UCSD-AML1 (cell line): ENCODE measurements at regions not wholly inside any gene's neighbourhood (a gene's known extent, or its start where the extent isn't known, plus 50 kb on each side); places are given as distances from the start of the nearest gene placed in this dataset.

ENCODE experiments used
- DNase-seq: peaks from one replicate; lab custom pipeline; 2025; ENCODE audit not compliant: unreplicated experiment; lab: John Stamatoyannopoulos, UW

DNA sequence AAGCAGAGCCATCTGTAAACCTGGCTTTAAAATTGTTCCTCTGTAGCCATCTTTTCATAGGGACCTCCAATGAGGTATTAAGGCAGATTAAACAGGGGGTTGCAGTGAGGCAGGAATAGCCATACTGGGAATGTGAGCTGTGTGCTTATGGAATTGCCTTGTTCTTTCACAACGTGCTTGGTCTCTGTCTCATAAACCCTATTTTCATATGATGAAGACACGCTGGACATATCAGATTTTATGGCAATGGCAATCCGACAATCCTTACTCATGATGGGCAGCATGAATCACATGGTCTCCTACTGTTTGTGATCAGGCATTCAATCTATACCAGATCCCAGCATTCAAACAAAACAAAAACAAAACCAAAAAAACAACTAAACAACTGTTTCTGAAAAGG lies 418.9 kb upstream of the NRP1 start:
- no peak for DNase-seq

DNA sequence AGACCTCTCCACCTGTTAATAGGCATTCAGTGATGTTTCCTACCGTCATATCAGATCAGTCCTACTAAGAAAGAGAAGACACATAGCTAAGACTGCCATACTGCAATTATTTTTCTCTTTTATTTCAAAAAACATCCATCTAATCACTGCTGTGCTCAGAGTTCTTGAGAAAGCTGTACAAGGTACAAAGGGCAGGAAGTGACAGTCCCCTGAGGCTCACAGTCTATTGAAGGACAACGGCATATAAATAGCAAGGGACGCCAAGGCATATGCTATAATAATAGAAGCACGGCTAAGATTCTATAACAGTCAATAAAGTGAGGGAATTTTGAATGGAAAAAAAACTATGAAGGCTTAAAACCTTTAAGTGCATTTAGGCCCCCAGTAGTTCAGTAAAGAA lies 415.3 kb upstream of the NRP1 start:
- no peak for DNase-seq

DNA sequence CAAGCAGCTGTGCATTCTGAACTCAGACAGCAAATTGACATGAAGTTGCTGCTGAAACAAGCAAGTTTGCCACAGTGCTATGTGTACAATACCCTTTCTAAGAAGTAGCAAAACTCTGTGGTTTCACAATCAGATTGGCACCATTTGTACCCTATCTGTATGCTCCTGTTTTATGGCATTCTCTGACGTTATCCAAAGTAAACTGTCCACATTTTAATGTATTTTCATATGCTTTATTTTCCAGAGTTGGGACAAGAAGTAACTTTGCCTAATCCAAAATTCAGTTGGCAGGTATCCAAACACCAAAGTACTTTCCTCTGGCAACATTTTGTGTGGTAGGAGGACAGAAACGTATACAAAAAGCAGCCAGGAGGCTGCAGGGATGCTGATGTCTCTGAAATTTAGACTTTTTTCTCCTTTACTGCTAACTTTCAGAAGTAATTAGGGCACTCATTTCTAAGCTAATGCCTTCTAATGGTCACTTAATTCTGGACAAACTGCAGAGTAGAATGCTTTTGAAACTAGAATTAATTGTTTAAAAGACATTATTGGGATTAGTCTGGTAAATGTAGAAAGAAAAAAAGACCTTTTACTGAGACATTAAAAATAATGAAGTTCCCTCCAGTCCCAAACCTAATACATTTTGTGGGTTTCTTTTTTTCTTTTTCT lies 414.7 kb upstream of the NRP1 start:
- DNase-seq = no peak

GRCh38 chr10:33746836-33747268 lies 412.4 kb upstream of the NRP1 start:
- no peak for DNase-seq

DNA sequence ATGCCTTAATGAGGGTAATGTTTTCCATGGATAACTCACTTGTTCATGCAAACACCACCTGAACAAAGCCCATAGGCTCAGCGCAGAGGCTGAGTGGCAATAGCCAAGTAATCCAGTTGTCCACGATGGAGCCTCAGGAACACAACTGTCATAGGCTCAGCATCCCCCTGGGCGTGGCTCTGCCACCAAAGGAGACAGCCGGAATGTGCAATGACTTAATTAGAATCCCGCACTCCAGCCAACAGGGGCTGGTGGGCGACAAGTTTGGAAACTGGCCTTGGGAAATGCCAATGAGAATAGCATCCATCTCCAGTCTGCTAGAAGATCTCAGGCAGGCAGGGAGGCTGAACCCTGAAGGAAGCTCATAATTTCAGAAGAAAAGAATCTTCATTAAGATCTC lies 411.7 kb upstream of the NRP1 start:
- DNase-seq = no peak

GRCh38 chr10:33743429-33743857 lies 409.0 kb upstream of the NRP1 start:
- DNase-seq = no peak

DNA sequence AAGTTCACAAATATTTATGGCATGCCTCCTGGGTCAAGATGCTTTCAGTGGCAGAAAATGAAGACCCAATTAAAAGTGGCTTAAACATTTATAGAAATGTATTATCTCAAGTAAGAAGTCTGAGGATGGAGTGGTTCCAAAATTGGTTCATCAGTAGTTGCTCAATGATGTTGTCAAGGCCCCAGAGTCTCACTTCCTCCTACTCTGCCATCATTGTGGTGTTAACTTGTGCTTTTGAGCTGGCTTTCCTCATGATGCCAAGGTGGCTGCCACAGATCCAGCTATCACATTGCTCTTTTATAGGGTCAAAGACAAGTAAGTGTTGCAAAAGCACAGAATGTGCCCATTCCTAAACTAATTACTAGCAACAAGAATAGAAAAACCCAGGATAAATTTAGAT lies 404.6 kb upstream of the NRP1 start:
- DNase-seq = no peak

GRCh38 chr10:33735464-33735923 lies 401.0 kb upstream of the NRP1 start:
- no peak for DNase-seq

- no peak for DNase-seq
Measured at GRCh38 chr10:33734393-33735155, 400.1 kb upstream of the NRP1 start.

DNA sequence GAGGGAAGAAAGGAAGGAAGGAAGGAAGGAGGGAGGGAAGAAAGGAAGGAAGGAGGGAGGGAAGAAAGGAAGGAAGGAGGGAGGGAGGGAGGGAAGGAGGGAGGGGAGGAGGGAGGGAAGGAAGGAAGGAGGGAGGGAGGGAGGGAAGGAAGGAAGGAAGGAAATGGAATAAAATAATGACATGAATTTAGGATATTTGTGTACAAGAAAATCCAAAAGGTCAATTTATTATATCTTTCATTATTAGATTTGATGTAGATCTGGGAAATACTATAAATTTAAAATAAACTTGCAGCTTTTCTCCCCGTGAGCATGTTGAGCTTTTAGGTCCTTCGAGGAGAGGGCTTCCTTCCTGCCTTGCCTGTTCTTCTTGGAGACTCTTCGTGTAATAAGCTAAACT lies 398.6 kb upstream of the NRP1 start:
- no peak for DNase-seq

GRCh38 chr10:33732161-33732680 lies 397.8 kb upstream of the NRP1 start:
- no peak for DNase-seq

DNA sequence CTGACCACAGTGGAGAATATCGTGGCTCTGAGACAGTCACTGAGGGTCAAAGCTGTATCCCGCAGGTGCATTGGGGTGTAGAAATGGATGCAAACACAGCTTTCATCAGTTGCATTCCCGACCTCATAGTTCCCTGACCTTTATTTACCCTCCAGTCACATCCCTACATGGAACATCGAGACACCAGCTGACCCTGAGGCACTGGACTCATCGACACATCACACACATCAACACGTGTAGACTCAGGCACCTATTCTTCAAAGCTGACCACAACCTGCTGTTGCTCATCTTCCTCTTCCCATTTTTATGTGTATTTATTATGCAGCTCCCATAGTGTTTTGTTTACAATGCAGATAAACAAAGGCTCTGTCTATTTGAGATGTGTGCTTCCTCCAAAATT lies 396.9 kb upstream of the NRP1 start:
- no peak for DNase-seq

GRCh38 chr10:33725430-33725829 lies 391.0 kb upstream of the NRP1 start:
- no peak for DNase-seq

DNA sequence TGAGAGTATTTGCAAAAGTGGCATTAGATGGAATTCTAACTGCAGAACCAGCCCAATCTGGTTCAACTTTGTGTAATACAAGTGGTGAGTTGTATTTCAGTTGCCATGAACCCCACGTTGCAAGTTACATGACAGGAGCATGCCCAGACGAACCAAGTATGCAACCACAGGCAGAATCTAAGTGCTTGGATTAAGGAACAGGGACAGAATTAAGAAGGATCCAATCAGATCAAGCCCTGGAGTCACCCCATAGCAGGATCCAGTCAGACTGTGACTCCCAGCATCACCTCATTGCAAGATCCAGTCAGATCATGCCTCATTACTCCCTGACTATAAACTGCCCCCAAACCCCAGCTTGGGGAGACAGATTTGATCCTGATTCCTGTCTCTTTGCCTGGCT lies 388.7 kb upstream of the NRP1 start:
- DNase-seq = no peak

GRCh38 chr10:33722067-33722466 lies 387.6 kb upstream of the NRP1 start:
- no peak for DNase-seq

DNA sequence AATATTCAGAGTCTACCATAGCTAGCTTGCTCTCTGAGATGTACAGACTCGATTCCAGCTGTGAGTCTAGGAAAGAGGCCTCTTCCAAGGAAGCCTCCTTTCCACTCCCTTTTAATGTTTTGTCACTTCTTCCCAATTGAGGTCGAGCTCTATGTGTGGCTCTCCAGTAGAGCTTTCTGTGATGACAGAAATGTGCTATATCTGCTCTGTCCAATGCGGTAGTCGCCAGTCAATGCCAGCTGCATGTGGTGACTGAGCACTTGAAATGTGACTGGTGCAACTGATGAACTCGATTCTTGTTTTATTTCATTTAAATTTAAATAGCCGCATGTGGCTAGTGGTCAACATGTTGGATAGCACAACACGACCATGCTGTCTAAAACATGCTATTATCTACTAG lies 387.0 kb upstream of the NRP1 start:
- DNase-seq = no peak

DNA sequence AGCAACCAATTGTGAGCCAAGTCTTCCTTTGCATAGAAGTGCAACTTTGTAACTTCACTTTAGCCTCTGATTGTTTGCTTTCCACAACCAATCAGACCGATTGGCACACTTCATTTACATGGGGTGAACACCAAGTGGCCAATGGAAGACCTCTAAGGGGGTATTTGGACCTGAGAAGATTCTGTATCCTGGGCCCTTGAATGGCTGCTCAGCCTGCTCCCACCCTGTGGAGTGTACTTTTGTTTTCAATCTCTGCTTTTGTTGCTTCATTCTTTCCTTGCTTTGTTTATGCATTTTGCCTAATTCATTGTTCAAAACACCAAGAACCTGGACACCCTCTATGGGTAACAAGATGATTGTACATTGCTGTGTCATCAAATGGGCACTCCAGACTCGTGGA lies 385.7 kb upstream of the NRP1 start:
- no peak for DNase-seq

- DNase-seq = no peak
Measured at GRCh38 chr10:33719005-33719703, 384.7 kb upstream of the NRP1 start.

DNA sequence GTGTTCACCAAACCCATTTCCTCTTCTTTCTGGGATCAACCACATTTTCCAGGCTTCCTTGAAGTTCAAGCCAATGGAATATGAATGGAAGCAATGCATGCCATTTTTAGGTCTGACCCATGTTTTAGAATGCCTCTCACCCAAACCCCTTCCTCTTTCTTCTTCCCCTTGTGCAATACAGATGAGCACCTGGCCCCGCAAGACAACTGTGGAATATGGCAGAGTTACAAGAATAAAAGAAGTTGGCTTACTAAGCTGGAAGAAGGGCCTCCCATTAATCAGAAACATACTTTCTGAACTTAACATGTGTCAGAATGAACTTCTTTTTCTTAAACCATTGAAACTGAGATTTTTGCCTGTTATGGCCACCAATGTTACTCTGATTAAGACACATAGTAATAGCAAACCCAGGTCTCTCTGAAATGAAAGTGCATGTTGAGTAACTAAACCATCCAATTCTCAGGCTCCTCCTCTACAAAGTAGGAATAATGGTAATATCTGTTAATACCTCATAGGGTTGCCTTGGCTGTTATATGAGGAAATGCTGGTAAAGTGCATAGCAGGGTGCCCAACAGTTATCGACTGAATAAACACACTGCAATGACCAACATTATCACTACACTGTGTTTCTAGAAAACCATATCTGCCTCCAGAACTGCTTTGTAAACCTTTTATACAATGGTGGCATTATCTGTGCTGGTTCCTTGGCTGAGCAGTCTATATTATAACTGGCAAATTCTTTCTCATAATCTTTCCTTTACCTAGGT lies 382.2 kb upstream of the NRP1 start:
- no peak for DNase-seq

- DNase-seq = no peak
Measured at GRCh38 chr10:33715303-33715975, 381.0 kb upstream of the NRP1 start.
